ENCODE measurements at regions not wholly inside any gene's neighbourhood (a gene's known extent, or its start where the extent isn't known, plus 50 kb on each side); places are given as distances from the start of the nearest gene placed in this dataset.

DNA sequence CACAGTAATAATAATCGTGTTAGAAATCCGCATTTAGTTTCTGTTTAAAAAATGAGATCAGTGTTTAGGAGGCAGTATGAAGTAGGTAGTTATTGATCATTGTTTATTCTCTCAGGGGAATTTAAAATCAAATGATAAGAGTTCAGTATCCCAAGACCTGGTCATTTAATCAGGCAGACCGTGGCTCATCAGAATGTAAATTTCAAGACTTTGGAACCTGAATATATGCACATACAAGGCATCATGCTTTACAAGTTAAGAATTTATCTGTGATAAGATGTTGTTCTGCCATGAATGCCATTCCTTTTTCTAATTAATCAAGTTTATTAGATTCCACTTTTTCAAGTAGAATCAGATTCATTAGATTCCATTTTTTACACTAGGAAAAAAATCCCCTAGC, 133.5 kb upstream of the MAOA start:
- H3K9me2 ChIP-seq (replicated peaks; ENCODE audit: insufficient read depth, low read length): no peaks in the 10 kb centered on the region
- no peaks in the 10 kb centered on the region for H3K9me3 ChIP-seq (replicated peaks; ENCODE audit: insufficient read depth, low read length)
- H3K27me3 ChIP-seq (replicated peaks; ENCODE audit: insufficient read depth, low read length): no peaks in the 10 kb centered on the region
- H3K4me2 ChIP-seq (ENCODE audit: low read depth, low read length): no peak overlapping the region
- H3K27ac ChIP-seq (ENCODE audit: low read length): no peak overlapping the region
- H3K4me3 ChIP-seq (ENCODE audit: low read length): no peak overlapping the region
- H3K4me1 ChIP-seq (ENCODE audit: low read length): no peaks in the 10 kb centered on the region
- no peak overlapping the region for H3K9ac ChIP-seq (ENCODE audit: low read length)
- H3K79me2 ChIP-seq (ENCODE audit: low read length): no peaks in the 10 kb centered on the region
- H3F3A ChIP-seq (ENCODE audit: insufficient read depth, low read length): no peaks in the 10 kb centered on the region
- no peak overlapping the region for H2AFZ ChIP-seq (ENCODE audit: low read length)
- H4K20me1 ChIP-seq (ENCODE audit: insufficient read depth, low read length): no peaks in the 10 kb centered on the region
- DNase-seq: no peak
- TF ChIP-seq, protein P1, sequence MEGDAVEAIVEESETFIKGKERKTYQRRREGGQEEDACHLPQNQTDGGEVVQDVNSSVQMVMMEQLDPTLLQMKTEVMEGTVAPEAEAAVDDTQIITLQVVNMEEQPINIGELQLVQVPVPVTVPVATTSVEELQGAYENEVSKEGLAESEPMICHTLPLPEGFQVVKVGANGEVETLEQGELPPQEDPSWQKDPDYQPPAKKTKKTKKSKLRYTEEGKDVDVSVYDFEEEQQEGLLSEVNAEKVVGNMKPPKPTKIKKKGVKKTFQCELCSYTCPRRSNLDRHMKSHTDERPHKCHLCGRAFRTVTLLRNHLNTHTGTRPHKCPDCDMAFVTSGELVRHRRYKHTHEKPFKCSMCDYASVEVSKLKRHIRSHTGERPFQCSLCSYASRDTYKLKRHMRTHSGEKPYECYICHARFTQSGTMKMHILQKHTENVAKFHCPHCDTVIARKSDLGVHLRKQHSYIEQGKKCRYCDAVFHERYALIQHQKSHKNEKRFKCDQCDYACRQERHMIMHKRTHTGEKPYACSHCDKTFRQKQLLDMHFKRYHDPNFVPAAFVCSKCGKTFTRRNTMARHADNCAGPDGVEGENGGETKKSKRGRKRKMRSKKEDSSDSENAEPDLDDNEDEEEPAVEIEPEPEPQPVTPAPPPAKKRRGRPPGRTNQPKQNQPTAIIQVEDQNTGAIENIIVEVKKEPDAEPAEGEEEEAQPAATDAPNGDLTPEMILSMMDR (IDR thresholded peaks at IDR 0.05; ENCODE audit: low read length): no peak
- TF ChIP-seq EZH2 (optimal IDR thresholded peaks at IDR 0.05; ENCODE audit: low read depth, low read length): no peak
- TF ChIP-seq EZH2phosphoT487 (IDR thresholded peaks at IDR 0.05; ENCODE audit: low read length): no peak
- no peaks in the 10 kb centered on the region for H3K36me3 ChIP-seq (replicated peaks; ENCODE audit: insufficient read depth, low read length)

DNA sequence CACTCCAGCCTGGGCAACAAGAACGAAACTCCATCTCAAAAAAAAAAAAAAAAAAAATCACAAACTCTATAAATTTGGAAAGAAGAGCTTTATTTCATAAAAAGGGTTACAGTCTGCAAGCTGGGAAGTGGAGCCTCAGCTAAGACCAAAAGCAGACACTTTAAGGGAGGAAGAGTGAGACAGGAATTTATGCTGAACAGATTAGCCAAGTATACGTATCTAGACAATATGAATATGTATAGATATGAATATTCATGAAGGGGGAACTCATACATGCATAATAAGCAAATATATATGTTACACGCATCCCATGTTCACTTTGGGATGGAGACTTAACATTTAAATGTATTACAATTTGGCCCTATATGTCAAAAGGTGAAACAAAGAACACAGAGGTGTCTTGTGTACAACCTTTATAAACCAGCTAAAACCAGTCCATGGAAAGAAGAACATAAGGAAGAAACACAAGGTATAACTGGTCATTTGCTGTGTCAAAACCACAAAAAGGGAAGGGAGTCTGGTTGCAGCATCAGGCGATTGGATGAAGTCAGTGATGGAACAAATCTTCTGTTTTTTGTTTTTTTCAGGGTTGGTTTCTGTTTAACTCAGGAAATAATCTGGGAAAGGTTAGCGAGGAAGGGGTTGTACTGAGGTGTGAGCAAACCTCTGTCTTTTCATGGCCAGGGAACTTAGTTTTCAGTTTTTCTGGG, 130.0 kb upstream of the MAOA start:
- no peaks in the 10 kb centered on the region for H3K79me2 ChIP-seq (ENCODE audit: low read length)
- no peaks in the 10 kb centered on the region for H4K20me1 ChIP-seq (ENCODE audit: insufficient read depth, low read length)
- no peaks in the 10 kb centered on the region for H3K9me2 ChIP-seq (replicated peaks; ENCODE audit: insufficient read depth, low read length)
- H3K4me3 ChIP-seq (ENCODE audit: low read length): no peak overlapping the region
- DNase-seq: no peak
- H3F3A ChIP-seq (ENCODE audit: insufficient read depth, low read length): no peaks in the 10 kb centered on the region
- H3K9me3 ChIP-seq (replicated peaks; ENCODE audit: insufficient read depth, low read length): no peaks in the 10 kb centered on the region
- no peaks in the 10 kb centered on the region for H3K27me3 ChIP-seq (replicated peaks; ENCODE audit: insufficient read depth, low read length)
- no peak overlapping the region for H3K9ac ChIP-seq (ENCODE audit: low read length)
- no peak overlapping the region for H2AFZ ChIP-seq (ENCODE audit: low read length)
- H3K4me2 ChIP-seq (ENCODE audit: low read depth, low read length): no peak overlapping the region
- H3K36me3 ChIP-seq (replicated peaks; ENCODE audit: insufficient read depth, low read length): no peaks in the 10 kb centered on the region
- H3K4me1 ChIP-seq (ENCODE audit: low read length): no peaks in the 10 kb centered on the region
- TF ChIP-seq, protein P1 (IDR thresholded peaks at IDR 0.05; ENCODE audit: low read length): no peak
- TF ChIP-seq EZH2 (optimal IDR thresholded peaks at IDR 0.05; ENCODE audit: low read depth, low read length) (no peak), EZH2phosphoT487 (IDR thresholded peaks at IDR 0.05; ENCODE audit: low read length) (no peak)
- H3K27ac ChIP-seq (ENCODE audit: low read length): no peak overlapping the region

DNA sequence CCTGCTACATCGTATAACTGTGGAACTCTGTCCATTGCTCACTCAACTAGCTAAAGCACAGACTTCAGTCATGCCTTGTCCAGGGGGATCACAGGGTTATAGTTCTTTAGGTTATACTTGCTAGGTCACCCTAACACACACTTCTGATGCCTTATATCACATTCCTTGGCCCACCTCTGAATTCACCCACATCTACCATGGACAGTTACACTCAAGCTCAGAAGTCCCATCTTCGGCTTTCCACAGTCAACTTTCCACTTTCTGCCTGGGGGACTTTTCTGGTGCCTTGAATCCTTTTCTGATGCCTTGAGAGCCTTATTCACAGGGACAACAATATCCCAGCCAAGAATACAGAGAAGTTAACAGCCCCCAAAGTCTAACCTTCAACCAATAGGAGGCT, 129.2 kb upstream of the MAOA start:
- Histone ChIP-seq H3K79me2 (ENCODE audit: low read length) (no peaks in the 10 kb centered on the region), H3K4me2 (ENCODE audit: low read depth, low read length) (no peak overlapping the region), H4K20me1 (ENCODE audit: insufficient read depth, low read length) (no peaks in the 10 kb centered on the region), H3F3A (ENCODE audit: insufficient read depth, low read length) (no peaks in the 10 kb centered on the region), H3K4me3 (ENCODE audit: low read length) (no peak overlapping the region), H3K9me2 (replicated peaks; ENCODE audit: insufficient read depth, low read length) (no peaks in the 10 kb centered on the region), H3K9ac (ENCODE audit: low read length) (no peak overlapping the region), H3K9me3 (replicated peaks; ENCODE audit: insufficient read depth, low read length) (no peaks in the 10 kb centered on the region), H3K27ac (ENCODE audit: low read length) (no peak overlapping the region), H3K27me3 (replicated peaks; ENCODE audit: insufficient read depth, low read length) (no peaks in the 10 kb centered on the region), H2AFZ (ENCODE audit: low read length) (no peak overlapping the region), H3K4me1 (ENCODE audit: low read length) (no peaks in the 10 kb centered on the region), H3K36me3 (replicated peaks; ENCODE audit: insufficient read depth, low read length) (no peaks in the 10 kb centered on the region)
- TF ChIP-seq, protein P1 (IDR thresholded peaks at IDR 0.05; ENCODE audit: low read length): no peak
- no peak for TF ChIP-seq EZH2 (optimal IDR thresholded peaks at IDR 0.05; ENCODE audit: low read depth, low read length)
- TF ChIP-seq EZH2phosphoT487 (IDR thresholded peaks at IDR 0.05; ENCODE audit: low read length): no peak
- DNase-seq: no peak
